ENCODE measurements at regions not wholly inside any gene's neighbourhood (a gene's known extent, or its start where the extent isn't known, plus 50 kb on each side); places are given as distances from the start of the nearest gene placed in this dataset.

GRCh38 chr15:20349774-20350498, 191.7 kb downstream of the GOLGA6L6 start:
- Mint-ChIP-seq H3K9me3 (ENCODE audit: unreplicated experiment) (peaks cover 19% of the 10 kb centered on the region), H3K4me3 (ENCODE audit: unreplicated experiment) (no peak overlapping the region), H3K27ac (ENCODE audit: unreplicated experiment) (no peak overlapping the region), H3K27me3 (ENCODE audit: low read depth, unreplicated experiment) (no peaks in the 10 kb centered on the region), H3K4me1 (ENCODE audit: low read depth, unreplicated experiment) (no peaks in the 10 kb centered on the region), H3K36me3 (ENCODE audit: low read depth, unreplicated experiment) (no peaks in the 10 kb centered on the region)
- Histone ChIP-seq H2AFZ (ENCODE audit: low read depth, low read length) (no peak overlapping the region), H3K27ac (ENCODE audit: low read depth, low read length) (no peak overlapping the region), H3K79me2 (ENCODE audit: insufficient read depth, low read length) (no peaks in the 10 kb centered on the region), H3K4me1 (ENCODE audit: insufficient read depth, low read length) (no peaks in the 10 kb centered on the region), H3K36me3 (ENCODE audit: insufficient read depth, low read length) (no peaks in the 10 kb centered on the region), H3K9me3 (ENCODE audit: insufficient read depth, low read depth, low read length) (peaks cover 70% of the 10 kb centered on the region), H3K4me3 (ENCODE audit: insufficient read depth, low read depth, low read length) (no peak overlapping the region), H3K4me2 (ENCODE audit: low read length) (no peak overlapping the region), H4K20me1 (ENCODE audit: insufficient read depth, low read length) (no peaks in the 10 kb centered on the region), H3K9ac (ENCODE audit: low read length) (no peak overlapping the region), H3K27me3 (ENCODE audit: insufficient read depth, low read length) (no peaks in the 10 kb centered on the region)
- TF ChIP-seq CTCF (IDR thresholded peaks at IDR 0.05; ENCODE audit: insufficient read depth, low read depth, low read length), result no peak
- no peak for TF ChIP-seq EZH2 (IDR thresholded peaks at IDR 0.05; ENCODE audit: insufficient read depth, low read length)
- DNase-seq (ENCODE audit: low read depth) (no peak), FAIRE-seq (no peak)

GRCh38 chr15:20348900-20349773, 192.5 kb downstream of the GOLGA6L6 start:
- no peak overlapping the region for H2AFZ ChIP-seq (ENCODE audit: low read depth, low read length)
- H3K4me3 Mint-ChIP-seq (ENCODE audit: unreplicated experiment), result no peak overlapping the region
- no peaks in the 10 kb centered on the region for H3K36me3 ChIP-seq (ENCODE audit: insufficient read depth, low read length)
- H3K4me2 ChIP-seq (ENCODE audit: low read length), result no peak overlapping the region
- DNase-seq (ENCODE audit: low read depth) (no peak), FAIRE-seq (no peak)
- H3K27ac Mint-ChIP-seq (ENCODE audit: unreplicated experiment), result no peak overlapping the region
- H3K4me1 ChIP-seq (ENCODE audit: insufficient read depth, low read length), result no peaks in the 10 kb centered on the region
- no peaks in the 10 kb centered on the region for H3K4me1 Mint-ChIP-seq (ENCODE audit: low read depth, unreplicated experiment)
- peaks cover 19% of the 10 kb centered on the region for H3K9me3 Mint-ChIP-seq (ENCODE audit: unreplicated experiment)
- H3K27me3 ChIP-seq (ENCODE audit: insufficient read depth, low read length), result no peaks in the 10 kb centered on the region
- no peak overlapping the region for H3K4me3 ChIP-seq (ENCODE audit: insufficient read depth, low read depth, low read length)
- peaks cover 72% of the 10 kb centered on the region for H3K9me3 ChIP-seq (ENCODE audit: insufficient read depth, low read depth, low read length)
- H3K27me3 Mint-ChIP-seq (ENCODE audit: low read depth, unreplicated experiment), result no peaks in the 10 kb centered on the region
- no peaks in the 10 kb centered on the region for H3K79me2 ChIP-seq (ENCODE audit: insufficient read depth, low read length)
- no peaks in the 10 kb centered on the region for H4K20me1 ChIP-seq (ENCODE audit: insufficient read depth, low read length)
- H3K27ac ChIP-seq (ENCODE audit: low read depth, low read length), result no peak overlapping the region
- TF ChIP-seq CTCF (IDR thresholded peaks at IDR 0.05; ENCODE audit: insufficient read depth, low read depth, low read length) (no peak), EZH2 (IDR thresholded peaks at IDR 0.05; ENCODE audit: insufficient read depth, low read length) (no peak)
- H3K9ac ChIP-seq (ENCODE audit: low read length), result no peak overlapping the region
- no peaks in the 10 kb centered on the region for H3K36me3 Mint-ChIP-seq (ENCODE audit: low read depth, unreplicated experiment)
